NT2/D1 (cell line): ENCODE measurements at regions not wholly inside any gene's neighbourhood (a gene's known extent, or its start where the extent isn't known, plus 50 kb on each side); places are given as distances from the start of the nearest gene placed in this dataset.

Experiments used
- SUZ12 ChIP-seq: IDR thresholded peaks from 2 replicates; pipeline ENCODE4 v1.6.1; 2011; ENCODE audit not compliant: insufficient read length, insufficient read depth; ENCODE audit errors: extremely low read depth
- YY1 ChIP-seq: IDR thresholded peaks from 2 replicates; pipeline ENCODE4 v1.6.1; 2011; ENCODE audit not compliant: insufficient read length, insufficient read depth
- ZNF274 ChIP-seq: IDR thresholded peaks from 2 replicates; pipeline ENCODE4 v1.6.1; 2011; ENCODE audit warnings: mild to moderate bottlenecking, low read depth, low read length

DNA sequence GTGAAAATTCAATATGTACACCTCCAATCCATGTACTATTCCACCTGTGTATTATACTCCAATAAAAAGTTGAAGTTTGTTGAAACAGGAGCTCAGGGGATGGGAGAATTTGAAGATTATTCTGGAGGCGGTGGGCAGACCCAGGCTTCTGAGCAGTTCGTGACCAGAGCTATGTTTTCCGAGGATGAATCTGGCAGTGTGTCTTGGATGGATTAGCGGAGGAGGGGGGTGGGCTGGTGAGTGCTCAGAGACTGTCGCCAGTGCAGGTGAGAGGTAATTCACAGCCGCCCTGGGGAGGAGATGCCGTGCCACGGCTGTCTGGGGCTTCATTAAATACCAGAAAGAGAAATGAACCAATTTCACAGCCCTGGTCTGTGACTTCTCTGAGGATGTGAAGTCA is 283.0 kb upstream of the RTL1 start:
- TF ChIP-seq SUZ12, result no peak
- TF ChIP-seq YY1, result no peak
- no peak for TF ChIP-seq ZNF274
